Uterus (tissue), 2 donors: ENCODE measurements at regions not wholly inside any gene's neighbourhood (a gene's known extent, or its start where the extent isn't known, plus 50 kb on each side); places are given as distances from the start of the nearest gene placed in this dataset.
"Not testable (repeated sequence)": the region's sequence is repeated elsewhere in the genome, so short reads cannot be mapped to it uniquely, and the experiment has no call there.

Source experiments
- POLR2A ChIP-seq, 2 donors: fragments of 450-650 bp; IDR thresholded peaks; one replicate each; pipeline ENCODE4 v1.6.1; 2016; ENCODE audit warnings: antibody characterized with exemption in 2 of 2, mild to moderate bottlenecking in 1 of 2, moderate library complexity in 1 of 2
- TF ChIP-seq, protein P1 (sequence below), 4 experiments: fragments of 200-600 bp in 2 of 4; fragments of 450-650 bp in 2 of 4; sonication (generic) in 2 of 4; IDR thresholded peaks; one replicate each; pipeline ENCODE4 v1.5.1; 2016 to 2019; ENCODE audit warnings: antibody characterized with exemption in 4 of 4, mild to moderate bottlenecking in 2 of 4, moderate library complexity in 1 of 4

DNA sequence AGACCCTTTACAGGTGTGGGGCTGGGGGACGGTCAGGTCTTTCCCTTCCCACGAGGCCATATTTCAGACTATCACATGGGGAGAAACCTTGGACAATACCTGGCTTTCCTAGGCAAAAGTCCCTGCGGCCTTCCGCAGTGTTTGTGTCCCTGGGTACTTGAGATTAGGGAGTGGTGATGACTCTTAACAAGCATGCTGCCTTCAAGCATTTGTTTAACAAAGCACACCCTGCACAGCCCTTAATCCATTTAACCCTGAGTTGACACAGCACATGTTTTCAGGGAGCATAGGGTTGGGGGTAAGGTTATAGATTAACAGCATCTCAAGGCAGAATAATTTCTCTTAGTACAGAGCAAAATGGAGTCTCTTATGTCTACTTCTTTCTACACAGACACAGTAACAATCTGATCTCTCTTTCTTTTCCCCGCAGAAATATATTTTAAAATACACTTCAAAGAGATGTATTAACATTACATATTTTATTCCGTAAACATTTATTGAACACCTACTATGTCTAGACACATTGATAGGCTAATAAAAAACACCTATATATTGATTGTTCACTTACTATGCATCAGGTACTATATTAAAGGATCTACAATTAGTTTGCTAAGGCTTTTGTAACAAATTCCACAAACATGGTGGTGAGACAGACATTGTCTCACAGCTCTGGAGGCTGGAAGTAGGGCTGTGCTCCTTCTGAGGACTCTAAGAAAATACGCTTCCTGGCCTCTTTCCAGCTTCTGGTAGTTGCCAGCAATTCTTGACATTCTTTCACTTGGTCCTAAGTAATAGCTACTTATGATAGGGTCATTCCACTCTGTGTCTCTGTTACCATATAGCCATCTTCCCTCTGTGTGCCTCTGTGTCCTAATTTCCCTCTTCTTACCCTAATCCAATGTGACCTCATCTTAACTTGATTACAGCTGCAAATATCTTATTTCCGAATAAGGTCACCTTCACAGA lies 118.4 kb downstream of the SPP2 start:
- TF ChIP-seq, protein P1, sequence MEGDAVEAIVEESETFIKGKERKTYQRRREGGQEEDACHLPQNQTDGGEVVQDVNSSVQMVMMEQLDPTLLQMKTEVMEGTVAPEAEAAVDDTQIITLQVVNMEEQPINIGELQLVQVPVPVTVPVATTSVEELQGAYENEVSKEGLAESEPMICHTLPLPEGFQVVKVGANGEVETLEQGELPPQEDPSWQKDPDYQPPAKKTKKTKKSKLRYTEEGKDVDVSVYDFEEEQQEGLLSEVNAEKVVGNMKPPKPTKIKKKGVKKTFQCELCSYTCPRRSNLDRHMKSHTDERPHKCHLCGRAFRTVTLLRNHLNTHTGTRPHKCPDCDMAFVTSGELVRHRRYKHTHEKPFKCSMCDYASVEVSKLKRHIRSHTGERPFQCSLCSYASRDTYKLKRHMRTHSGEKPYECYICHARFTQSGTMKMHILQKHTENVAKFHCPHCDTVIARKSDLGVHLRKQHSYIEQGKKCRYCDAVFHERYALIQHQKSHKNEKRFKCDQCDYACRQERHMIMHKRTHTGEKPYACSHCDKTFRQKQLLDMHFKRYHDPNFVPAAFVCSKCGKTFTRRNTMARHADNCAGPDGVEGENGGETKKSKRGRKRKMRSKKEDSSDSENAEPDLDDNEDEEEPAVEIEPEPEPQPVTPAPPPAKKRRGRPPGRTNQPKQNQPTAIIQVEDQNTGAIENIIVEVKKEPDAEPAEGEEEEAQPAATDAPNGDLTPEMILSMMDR (IDR thresholded peaks at IDR 0.05) = not testable (repeated sequence)
- TF ChIP-seq POLR2A (IDR thresholded peaks at IDR 0.05) = not testable (repeated sequence)
